Esophagus squamous epithelium (tissue), 4 donors: ENCODE measurements at regions not wholly inside any gene's neighbourhood (a gene's known extent, or its start where the extent isn't known, plus 50 kb on each side); places are given as distances from the start of the nearest gene placed in this dataset.

Source experiments
- CTCF ChIP-seq, 6 experiments: fragments of 450-650 bp in 4 of 6; fragments of 200-600 bp in 2 of 6; sonication (generic) in 2 of 6; IDR thresholded peaks; one replicate each; pipeline ENCODE4 v1.5.1; 2016 to 2019; ENCODE audit warnings: antibody characterized with exemption in 6 of 6, mild to moderate bottlenecking in 4 of 6, moderate library complexity in 4 of 6
- POLR2A ChIP-seq, 4 donors: fragments of 450-650 bp; IDR thresholded peaks; one replicate each; pipeline ENCODE4 v1.6.1; 2017; ENCODE audit warnings: antibody characterized with exemption in 4 of 4, mild to moderate bottlenecking in 4 of 4, moderate library complexity in 3 of 4

- TF ChIP-seq CTCF (IDR thresholded peaks at IDR 0.05) = no peak
- TF ChIP-seq POLR2A (IDR thresholded peaks at IDR 0.05) = no peak
Observed at GRCh38 chr5:73388306-73388684, 60.3 kb downstream of the FOXD1 start.
